Sigmoid colon (tissue), 3 donors: ENCODE measurements at regions not wholly inside any gene's neighbourhood (a gene's known extent, or its start where the extent isn't known, plus 50 kb on each side); places are given as distances from the start of the nearest gene placed in this dataset.

Experiments used
- CTCF ChIP-seq, 4 experiments: fragments of 450-650 bp in 3 of 4; fragments of 200-600 bp in 1 of 4; IDR thresholded peaks; one replicate each; pipeline ENCODE4 v1.5.1; 2016 to 2019; ENCODE audit warnings: antibody characterized with exemption in 4 of 4, mild to moderate bottlenecking in 3 of 4, moderate library complexity in 2 of 4
- POLR2A ChIP-seq, 2 donors: fragments of 450-650 bp; IDR thresholded peaks; one replicate each; pipeline ENCODE4 v1.6.1; 2016; ENCODE audit warnings: antibody characterized with exemption in 2 of 2, mild to moderate bottlenecking in 2 of 2, moderate library complexity in 2 of 2

GRCh38 chr11:38950867-38951266 lies 2352.8 kb upstream of the RAG2 start:
- no peak for TF ChIP-seq CTCF (IDR thresholded peaks at IDR 0.05)
- TF ChIP-seq POLR2A (IDR thresholded peaks at IDR 0.05), result no peak
